Spleen (tissue), 7 donors: ENCODE measurements at regions not wholly inside any gene's neighbourhood (a gene's known extent, or its start where the extent isn't known, plus 50 kb on each side); places are given as distances from the start of the nearest gene placed in this dataset.

Source experiments
- CTCF ChIP-seq, 11 experiments: fragments of 200-600 bp in 7 of 11; fragments of 450-650 bp in 4 of 11; sonication (generic) in 4 of 11; IDR thresholded peaks in 8 of 11; conservative IDR thresholded peaks in 3 of 11; 1 replicate in 7 of 11; 2 replicates in 4 of 11; pipeline versions ENCODE4 v1.4.0 to v1.8.0; 2016 to 2021; ENCODE audit warnings: antibody characterized with exemption in 11 of 11, inconsistent platforms in 4 of 11, mild to moderate bottlenecking in 1 of 11
- POLR2A ChIP-seq, 3 donors: fragments of 450-650 bp; IDR thresholded peaks; one replicate each; pipeline ENCODE4 v1.5.1; 2017; ENCODE audit warnings: antibody characterized with exemption in 3 of 3, mild to moderate bottlenecking in 1 of 3
- donor health status: DM: no; HTN: no; CAD: no; lungs with moderate emphysema.
- donor health status: DM: no; HTN: no; CAD: no.
- donor health status: DM: no; HTN: no; CAD: no.

- TF ChIP-seq CTCF (IDR thresholded peaks at IDR 0.05 in 8 of 11, conservative IDR thresholded peaks at IDR 0.05 in 3 of 11) (no peak), POLR2A (IDR thresholded peaks at IDR 0.05) (no peak)
Observed at GRCh38 chr5:5805916-5806315, 383.4 kb downstream of the ICE1 start.
